ENCODE measurements at regions not wholly inside any gene's neighbourhood (a gene's known extent, or its start where the extent isn't known, plus 50 kb on each side); places are given as distances from the start of the nearest gene placed in this dataset.

DNA sequence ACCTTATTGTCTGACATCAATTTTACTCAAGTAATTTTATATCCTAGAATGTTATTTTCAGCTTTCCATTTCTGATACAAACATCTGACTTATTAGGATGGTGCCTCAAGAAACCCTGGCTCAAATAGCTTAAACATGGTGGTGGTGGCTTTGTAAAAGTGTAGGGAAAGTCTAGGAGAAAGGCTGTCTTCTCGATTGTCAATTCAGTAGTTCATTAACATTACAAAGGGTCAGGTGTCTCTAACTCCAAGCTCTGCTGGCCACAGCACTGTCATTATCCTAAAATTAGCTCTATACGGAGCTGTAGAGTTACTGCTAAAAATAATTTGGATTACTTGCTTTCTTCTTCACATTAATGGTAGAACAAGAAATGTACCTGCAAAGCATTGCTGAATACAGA, 1360.1 kb upstream of the CDH6 start:
- no peak for DNase-seq (ENCODE audit: low read depth)
- no peak overlapping the region for H3K4me3 ChIP-seq (ENCODE audit: low read depth, low read length)
- TF ChIP-seq, protein P1, sequence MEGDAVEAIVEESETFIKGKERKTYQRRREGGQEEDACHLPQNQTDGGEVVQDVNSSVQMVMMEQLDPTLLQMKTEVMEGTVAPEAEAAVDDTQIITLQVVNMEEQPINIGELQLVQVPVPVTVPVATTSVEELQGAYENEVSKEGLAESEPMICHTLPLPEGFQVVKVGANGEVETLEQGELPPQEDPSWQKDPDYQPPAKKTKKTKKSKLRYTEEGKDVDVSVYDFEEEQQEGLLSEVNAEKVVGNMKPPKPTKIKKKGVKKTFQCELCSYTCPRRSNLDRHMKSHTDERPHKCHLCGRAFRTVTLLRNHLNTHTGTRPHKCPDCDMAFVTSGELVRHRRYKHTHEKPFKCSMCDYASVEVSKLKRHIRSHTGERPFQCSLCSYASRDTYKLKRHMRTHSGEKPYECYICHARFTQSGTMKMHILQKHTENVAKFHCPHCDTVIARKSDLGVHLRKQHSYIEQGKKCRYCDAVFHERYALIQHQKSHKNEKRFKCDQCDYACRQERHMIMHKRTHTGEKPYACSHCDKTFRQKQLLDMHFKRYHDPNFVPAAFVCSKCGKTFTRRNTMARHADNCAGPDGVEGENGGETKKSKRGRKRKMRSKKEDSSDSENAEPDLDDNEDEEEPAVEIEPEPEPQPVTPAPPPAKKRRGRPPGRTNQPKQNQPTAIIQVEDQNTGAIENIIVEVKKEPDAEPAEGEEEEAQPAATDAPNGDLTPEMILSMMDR (IDR thresholded peaks at IDR 0.05; ENCODE audit: insufficient read depth, low read length): no peak

DNA sequence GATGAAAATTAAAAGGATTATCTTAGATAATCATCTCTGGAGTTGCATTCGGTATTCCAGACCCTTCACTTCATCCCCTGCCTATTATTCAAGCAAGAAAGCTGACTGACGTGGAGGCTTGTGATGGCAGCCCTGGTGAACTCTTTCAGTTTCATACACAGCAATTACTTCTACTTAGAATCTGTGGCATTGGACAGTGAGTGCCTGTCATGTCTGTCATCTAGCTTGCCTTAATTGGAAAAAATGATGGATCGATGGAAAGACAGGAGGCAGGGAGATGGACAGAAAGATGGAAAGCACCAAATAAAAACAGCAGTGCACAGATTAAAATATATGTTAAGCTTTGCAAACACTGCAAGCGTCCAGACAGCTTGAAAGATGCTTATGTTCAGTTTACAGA, 1371.0 kb upstream of the CDH6 start:
- TF ChIP-seq, protein P1 (IDR thresholded peaks at IDR 0.05; ENCODE audit: insufficient read depth, low read length): no peak
- H3K4me3 ChIP-seq (ENCODE audit: low read depth, low read length): no peak overlapping the region
- no peak for DNase-seq (ENCODE audit: low read depth)

- DNase-seq (ENCODE audit: low read depth): no peak
- TF ChIP-seq, protein P1 (IDR thresholded peaks at IDR 0.05; ENCODE audit: insufficient read depth, low read length): no peak
- no peak overlapping the region for H3K4me3 ChIP-seq (ENCODE audit: low read depth, low read length)
These were observed 1381.4 kb upstream of the CDH6 start for GRCh38 chr5:29811914-29812679.

DNA sequence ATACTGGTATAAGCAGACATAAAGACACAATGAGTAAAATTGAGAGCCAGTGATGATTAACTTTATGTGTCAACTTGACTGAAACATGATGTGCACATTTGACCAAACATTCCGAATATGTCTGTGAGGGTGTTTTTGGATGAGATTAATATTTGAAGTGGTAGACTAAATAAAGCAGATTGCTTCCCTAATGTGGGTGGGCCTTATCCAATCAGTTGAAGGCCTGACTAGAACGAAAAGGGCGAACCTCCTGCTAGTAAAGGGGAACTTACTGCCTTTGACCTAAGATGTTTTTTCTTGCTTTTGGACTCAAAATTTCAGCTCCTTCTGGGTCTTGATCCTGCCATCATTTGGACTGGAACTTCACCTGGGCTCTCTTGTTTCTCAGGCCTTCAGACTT, 1387.7 kb upstream of the CDH6 start:
- TF ChIP-seq, protein P1 (IDR thresholded peaks at IDR 0.05; ENCODE audit: insufficient read depth, low read length): no peak
- H3K4me3 ChIP-seq (ENCODE audit: low read depth, low read length): no peak overlapping the region
- DNase-seq (ENCODE audit: low read depth): no peak

GRCh38 chr5:29800752-29801151, 1392.7 kb upstream of the CDH6 start:
- DNase-seq (ENCODE audit: low read depth): no peak
- TF ChIP-seq, protein P1 (IDR thresholded peaks at IDR 0.05; ENCODE audit: insufficient read depth, low read length): no peak

DNA sequence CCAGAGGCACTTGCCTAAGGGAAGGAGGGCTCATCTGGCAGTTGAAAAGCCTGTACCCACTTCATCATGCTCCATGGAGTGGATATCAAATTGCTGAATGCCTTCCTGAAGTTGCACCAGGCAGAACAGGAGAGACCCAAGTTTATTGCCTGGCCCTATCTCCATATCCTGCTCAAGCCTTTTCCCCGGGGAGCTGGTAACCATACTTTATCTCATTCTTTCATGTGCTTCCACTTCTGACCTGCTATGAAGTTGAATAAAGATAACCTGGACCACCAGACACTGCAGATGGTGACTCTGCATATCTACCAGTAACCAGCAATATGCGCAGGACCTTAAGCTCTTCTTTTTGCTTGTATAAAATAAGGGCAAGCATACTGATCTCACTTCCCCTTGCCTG, 1397.5 kb upstream of the CDH6 start:
- TF ChIP-seq, protein P1 (IDR thresholded peaks at IDR 0.05; ENCODE audit: insufficient read depth, low read length): no peak

More at GRCh38 chr5:29800752-29801151, 1392.7 kb upstream of the CDH6 start:
- H3K4me3 ChIP-seq (ENCODE audit: low read depth, low read length): no peak overlapping the region

More for the DNA sequence above, 1397.5 kb upstream of the CDH6 start:
- no peak overlapping the region for H3K4me3 ChIP-seq (ENCODE audit: low read depth, low read length)
- no peak for DNase-seq (ENCODE audit: low read depth)
